GM18502 (cell line): ENCODE measurements at regions not wholly inside any gene's neighbourhood (a gene's known extent, or its start where the extent isn't known, plus 50 kb on each side); places are given as distances from the start of the nearest gene placed in this dataset.
"Not testable (repeated sequence)": the region's sequence is repeated elsewhere in the genome, so short reads cannot be mapped to it uniquely, and the experiment has no call there.

Source experiments
- ATAC-seq: cut with Tn5 transposase; IDR thresholded peaks from one replicate; pipeline ENCODE4 v1.9.1; 2021; ENCODE audit warnings: mild to moderate bottlenecking; ENCODE audit not compliant: unreplicated experiment, poor library complexity

DNA sequence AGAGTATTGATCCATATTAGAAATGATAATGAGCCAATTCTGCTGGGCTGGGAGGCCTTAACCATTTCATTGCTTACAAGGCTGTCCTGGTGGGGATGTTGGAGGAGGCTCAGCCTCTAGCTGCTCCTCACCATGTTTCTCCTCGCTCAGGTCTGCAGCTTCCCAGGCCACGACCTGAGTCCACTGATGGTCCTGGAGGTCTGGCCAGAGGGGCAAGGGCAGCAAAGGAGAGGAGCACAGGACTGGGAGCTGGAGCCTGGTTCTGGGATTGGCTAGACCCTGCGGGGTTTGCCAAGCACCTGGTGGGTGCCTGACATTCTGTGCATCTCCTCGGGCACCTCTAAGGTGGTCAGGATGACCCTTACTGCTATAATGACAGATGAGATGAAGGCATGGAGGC, 92.6 kb downstream of the KIF26A start:
- ATAC-seq = no peak

DNA sequence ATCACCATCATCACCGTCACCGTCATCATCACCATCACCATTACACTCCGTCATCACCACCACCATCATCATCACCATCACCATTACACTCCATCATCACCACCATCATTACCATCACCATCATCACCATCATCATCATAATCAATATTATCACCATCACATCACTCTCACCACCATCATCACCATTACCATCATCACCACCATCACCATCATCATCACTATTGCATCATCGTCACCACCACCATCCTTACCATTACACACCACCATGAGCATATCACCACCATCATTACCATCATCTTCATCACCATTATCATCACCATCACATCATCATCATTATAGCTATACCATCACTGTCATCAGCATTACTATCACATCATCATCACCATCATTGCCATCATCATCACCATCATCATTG, 93.7 kb downstream of the KIF26A start:
- ATAC-seq = no peak

DNA sequence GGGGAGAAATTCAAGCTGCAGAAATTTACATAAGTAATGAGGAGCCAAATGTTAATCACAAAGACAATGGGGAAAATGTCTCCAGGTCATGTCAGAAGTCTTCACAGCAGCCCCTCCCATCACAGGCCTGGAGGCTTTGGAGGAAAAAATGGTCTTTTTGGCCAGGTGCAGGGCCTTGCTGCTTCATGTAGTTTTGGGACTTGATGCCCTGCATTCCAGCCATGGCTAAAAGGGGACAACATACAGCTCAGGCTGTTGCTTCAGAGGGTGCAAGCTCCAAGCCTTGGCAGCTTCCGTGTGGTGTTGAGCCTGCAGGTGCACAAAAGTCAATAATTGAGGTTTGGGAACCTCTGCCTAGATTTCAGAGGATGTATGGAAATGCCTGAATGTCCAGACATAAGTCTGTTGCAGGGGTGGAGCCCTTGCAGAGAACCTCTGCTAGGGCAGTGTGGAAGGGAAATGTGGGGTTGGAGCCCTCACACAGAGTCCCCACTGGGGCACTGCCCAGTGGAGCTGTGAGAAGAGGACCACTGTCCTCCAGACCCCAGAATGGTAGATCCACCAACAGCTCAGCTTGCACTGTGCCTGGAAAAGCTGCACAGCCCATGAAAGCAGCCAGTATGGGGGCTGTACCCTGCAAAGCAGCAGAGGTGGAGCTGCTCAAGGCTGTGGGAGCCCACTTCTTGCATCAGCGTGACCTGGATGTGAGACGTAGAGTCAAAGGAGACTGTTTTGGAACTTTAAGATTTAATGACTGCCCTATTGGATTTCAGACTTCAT, 95.8 kb downstream of the KIF26A start:
- ATAC-seq = not testable (repeated sequence)

DNA sequence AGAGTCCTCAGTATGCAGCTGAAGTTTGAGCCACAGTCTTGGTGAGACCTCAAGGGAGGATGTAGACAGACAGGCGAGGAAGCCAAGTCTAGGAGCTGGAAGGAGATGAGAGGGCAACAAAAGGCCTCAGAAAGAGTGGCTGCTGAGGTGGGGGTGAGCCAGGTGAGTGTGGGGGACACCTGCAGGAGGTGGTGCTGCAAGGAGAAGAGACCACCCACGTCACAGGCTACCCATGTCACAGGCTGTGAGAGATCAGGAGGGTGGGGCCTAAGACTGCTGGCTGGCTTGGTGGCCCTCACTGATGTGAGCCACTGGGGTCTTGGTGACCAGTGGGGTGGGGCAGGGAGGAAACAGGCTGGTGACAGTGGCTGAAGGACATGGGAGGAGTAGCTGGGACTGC, 97.3 kb downstream of the KIF26A start:
- ATAC-seq = no peak

- ATAC-seq = no peak
Observed at GRCh38 chr14:104237651-104238423, 99.5 kb downstream of the KIF26A start.

DNA sequence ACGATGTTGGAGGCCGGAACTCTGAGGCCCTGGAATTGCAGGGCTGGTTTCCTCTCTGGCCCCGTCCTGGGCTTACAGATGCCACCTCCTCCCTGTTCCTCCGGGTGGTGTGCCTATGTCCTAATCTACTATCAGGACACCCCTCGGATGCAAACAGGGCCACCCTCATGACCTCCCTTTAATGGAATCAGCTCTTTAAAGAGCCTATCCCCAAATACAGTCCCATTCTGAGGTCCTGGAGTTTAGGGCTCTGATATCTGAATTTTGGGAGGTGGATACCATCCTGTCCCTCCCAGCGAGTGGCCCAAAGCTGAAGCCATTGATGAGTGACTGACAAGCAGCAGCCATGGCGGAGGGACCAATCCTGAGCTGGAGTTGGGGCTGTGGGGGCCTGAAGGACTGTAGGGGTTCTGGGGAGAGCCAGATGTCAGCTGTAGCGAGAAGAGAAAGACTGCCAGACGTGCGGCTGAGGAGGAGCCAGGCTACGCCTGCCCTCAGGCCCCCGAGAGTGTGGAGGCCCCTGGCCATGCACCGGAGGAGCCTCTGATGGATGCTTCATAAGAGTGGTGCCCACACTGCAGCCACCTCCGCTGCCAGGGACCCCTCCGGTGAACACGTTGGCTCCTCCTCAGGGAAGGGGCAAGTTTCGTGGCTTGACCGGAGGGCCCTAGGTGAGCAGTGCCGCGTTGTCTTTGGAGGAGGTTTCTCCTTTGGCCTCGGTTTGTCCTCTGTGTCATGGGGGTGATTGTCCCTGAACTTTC, 100.2 kb downstream of the KIF26A start:
- no peak for ATAC-seq

DNA sequence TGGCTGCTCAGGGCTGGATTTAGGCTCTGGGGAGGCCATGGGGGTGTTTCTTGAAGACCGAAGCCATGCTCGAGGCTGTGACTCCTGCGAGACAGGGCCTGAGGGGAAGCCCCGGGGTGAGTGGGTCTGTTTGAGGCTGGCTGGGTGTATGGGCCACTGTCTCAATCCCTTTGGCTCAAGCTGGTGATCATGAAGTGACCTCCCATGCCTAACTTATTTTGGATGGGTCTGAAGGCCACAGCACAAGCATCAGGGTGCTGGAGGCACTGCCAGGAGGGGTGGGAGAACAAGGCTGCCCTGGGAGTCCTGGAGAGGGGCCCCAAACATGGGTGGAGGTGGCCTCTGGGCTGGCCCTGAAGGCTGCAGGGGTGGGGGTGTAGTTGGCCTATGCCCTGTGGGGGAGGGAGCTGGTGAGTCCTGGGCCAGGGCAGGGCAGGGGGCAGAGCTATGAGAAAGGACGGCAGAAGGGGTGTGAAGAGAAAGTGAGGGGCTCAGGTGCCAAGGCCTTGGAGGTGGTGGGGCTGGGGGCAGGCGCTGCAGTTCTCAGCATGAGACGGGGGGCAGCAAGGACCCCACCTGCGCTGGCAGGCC, 100.9 kb downstream of the KIF26A start:
- ATAC-seq = no peak

GRCh38 chr14:104239861-104240301, 101.5 kb downstream of the KIF26A start:
- no peak for ATAC-seq

- no peak for ATAC-seq
Observed at GRCh38 chr14:104240434-104241157, 102.2 kb downstream of the KIF26A start.

GRCh38 chr14:104243200-104243599, 104.8 kb downstream of the KIF26A start:
- ATAC-seq = no peak

- no peak for ATAC-seq
Observed at GRCh38 chr14:104244221-104245011, 106.0 kb downstream of the KIF26A start.

DNA sequence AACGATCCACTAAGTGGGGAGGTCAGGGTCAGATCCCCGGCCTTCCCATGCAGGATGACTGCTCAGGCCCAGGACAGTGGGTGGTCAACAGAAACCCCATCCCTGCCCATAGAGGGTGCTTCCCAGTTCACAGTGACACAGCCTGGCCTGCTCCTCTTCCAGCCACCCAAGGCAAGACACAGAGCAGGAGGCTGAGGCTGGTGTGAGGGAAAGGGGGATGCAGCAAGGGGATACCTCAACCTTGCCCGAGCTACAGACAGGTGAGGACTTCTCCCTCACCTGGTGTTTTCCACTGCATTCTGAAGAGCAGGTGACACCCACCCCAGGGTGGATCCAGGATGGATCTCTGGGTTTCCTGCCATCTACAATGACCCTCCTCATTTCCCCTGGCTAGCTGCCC, 106.7 kb downstream of the KIF26A start:
- no peak for ATAC-seq

DNA sequence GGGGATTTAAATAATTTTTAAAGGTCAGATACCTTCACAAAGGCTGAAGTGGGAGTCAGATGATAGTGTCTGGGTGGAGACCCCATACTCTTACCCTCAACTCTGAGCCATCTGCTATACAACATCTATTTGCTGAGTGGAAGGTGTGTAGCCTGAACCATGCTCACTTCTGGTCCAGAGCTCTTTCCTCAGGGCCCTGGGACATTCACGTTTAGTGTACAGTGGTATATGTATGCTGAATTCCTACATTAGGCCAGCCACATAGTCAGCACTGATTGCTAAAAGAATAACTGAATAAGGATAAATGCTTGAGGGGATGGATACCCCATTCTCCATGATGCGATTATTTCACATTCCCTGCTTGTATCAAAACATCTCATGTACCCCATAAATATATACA, 107.3 kb downstream of the KIF26A start:
- no peak for ATAC-seq

DNA sequence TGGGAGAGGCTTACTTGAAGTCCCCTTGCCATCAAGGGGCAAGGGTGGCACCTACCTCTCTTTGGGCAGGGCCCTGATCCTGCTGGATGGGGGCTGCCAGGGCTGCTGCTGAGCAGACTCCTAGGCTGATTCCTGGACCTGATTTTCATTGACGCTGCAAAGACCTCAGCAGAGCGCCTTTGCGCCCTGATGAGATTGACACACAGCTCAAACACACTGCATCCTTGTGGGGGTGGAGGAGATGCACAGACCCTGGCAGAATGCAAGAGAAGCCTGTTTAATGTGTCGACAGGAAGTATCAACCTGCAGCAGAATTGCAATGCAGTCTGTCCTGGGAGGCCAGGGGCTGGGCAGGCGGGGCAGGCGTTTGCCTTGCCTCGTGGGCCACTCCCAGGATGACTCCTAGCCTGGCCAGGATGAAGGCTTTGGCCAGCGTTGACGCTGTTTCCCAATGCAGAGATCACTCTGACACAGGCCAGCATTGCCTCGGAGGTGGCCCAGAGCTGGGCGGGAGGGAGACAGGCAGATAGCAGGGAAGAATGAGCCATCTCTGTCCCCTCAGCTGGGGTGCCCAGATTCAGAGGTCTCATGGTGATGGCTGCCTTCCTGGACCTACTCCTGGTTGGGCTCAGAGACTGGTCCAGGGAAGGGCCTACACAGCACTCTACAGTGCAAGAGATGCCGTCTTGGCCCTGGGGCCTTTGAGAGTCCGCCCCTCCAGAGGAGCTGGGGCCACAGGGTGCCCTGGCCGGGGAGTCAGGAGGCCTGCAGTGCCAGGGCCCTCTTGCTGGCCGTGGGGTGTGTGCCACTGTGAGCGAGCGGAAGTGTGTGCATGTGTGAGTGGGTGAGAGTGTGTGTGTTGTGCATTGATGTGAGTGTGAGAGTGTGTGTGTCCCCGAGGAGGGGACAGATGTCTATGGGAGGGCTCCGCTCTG, 108.3 kb downstream of the KIF26A start:
- ATAC-seq = no peak

DNA sequence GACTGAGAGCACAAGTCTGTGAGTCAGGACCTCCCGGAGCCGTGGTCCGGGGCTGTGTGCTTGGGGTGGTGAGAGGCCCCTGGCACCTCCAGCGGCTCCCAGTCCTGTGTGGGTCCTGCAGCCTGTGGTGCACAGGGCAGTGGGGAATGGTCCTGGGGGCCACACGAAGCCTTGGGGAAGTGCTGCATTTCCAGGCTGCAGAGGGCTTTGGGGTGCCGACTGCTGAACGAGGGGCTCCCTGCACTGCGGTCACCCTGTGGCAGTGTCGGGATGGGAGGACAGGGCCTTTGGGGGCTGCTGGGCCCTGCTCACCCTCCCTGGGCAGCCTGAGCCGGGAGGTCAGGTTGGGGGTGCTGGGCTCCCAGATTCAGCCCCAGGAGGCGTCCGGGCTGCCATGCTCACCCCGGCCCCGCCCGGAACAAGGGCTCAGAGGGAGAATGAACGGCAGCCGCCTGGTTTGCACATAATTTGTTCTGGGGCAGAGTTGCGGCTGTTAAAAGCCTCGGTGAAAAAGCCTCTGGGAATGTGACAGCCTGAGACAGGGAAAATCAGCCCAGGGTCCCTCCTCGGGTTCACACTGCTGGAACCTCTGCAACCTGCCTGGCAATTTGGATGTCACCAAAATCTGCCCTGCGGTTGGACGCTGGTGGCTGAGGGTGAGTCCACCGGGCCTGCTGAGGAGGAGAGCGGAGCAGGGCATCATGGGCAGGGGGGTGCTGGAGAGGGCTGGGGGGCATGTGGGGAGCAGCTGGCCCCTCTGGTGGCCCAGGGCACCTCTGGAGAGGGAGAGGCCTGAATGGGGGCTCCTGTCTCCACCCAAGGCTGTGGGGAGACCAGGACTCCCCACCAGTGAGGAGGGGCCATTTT, 109.2 kb downstream of the KIF26A start:
- ATAC-seq = no peak

DNA sequence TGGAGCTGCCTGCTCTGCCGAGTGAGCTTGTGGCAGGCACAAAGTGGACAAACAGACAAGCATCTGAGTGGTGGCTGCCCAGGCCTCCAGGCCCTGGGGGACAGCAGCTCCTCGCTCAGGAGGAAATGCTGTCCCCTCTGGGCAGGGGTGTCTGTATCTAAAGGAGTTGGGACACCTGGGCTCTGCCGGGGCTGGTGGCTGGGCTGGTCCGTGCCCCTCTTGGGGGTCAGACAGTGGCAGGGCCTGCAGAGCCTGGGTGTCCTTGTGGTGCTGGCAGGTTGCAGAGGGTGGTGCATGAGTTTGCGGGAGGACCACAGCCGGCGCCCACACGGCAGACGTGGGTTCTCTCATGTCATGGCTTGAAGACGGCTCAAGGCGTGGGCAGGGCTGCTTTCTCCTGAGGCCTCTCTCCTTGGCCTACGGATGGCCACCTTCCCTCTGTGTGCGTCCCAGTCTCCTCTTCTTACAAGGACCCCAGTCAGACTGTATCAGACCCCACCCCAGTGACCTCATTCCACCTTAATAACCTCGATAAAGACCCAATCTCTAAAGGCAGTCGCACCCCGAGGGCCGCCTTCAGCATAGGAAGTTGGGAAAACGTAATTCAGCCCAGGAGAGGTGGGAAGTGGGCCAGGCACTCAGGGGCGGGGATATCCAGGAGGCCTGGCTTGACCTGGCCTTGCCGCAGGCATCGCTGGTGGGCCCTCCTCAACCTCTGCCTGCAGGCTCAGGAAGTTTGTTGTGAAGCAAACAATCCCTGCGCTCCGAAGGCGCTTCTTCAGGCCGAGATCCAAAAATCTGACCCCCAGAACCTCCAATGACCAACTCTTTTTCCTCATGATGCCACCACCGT, 110.0 kb downstream of the KIF26A start:
- ATAC-seq = no peak
